Gastroesophageal sphincter (tissue), 3 donors: ENCODE measurements at regions not wholly inside any gene's neighbourhood (a gene's known extent, or its start where the extent isn't known, plus 50 kb on each side); places are given as distances from the start of the nearest gene placed in this dataset.

Experiments used
- EP300 ChIP-seq: sonication (generic); formaldehyde crosslinking; IDR thresholded peaks from one replicate; pipeline ENCODE4 v1.6.1; 2017; ENCODE audit warnings: antibody characterized with exemption, mild to moderate bottlenecking
- POLR2A ChIP-seq, 2 donors: fragments of 450-650 bp; IDR thresholded peaks; one replicate each; pipeline ENCODE4 v1.6.1; 2017; ENCODE audit warnings: antibody characterized with exemption in 2 of 2, mild to moderate bottlenecking in 2 of 2, moderate library complexity in 1 of 2
- TF ChIP-seq, protein P1 (sequence below), 4 experiments: fragments of 200-600 bp in 2 of 4; fragments of 450-650 bp in 2 of 4; sonication (generic) in 1 of 4; IDR thresholded peaks; one replicate each; pipeline ENCODE4 v1.5.1; 2017 to 2019; ENCODE audit warnings: antibody characterized with exemption in 4 of 4, mild to moderate bottlenecking in 2 of 4, moderate library complexity in 2 of 4

GRCh38 chr15:61720197-61720704 is 340.0 kb downstream of the VPS13C start:
- TF ChIP-seq, protein P1, sequence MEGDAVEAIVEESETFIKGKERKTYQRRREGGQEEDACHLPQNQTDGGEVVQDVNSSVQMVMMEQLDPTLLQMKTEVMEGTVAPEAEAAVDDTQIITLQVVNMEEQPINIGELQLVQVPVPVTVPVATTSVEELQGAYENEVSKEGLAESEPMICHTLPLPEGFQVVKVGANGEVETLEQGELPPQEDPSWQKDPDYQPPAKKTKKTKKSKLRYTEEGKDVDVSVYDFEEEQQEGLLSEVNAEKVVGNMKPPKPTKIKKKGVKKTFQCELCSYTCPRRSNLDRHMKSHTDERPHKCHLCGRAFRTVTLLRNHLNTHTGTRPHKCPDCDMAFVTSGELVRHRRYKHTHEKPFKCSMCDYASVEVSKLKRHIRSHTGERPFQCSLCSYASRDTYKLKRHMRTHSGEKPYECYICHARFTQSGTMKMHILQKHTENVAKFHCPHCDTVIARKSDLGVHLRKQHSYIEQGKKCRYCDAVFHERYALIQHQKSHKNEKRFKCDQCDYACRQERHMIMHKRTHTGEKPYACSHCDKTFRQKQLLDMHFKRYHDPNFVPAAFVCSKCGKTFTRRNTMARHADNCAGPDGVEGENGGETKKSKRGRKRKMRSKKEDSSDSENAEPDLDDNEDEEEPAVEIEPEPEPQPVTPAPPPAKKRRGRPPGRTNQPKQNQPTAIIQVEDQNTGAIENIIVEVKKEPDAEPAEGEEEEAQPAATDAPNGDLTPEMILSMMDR (IDR thresholded peaks at IDR 0.05): no peak
- TF ChIP-seq POLR2A (IDR thresholded peaks at IDR 0.05) (no peak), EP300 (no peak)
